ENCODE measurements at regions not wholly inside any gene's neighbourhood (a gene's known extent, or its start where the extent isn't known, plus 50 kb on each side); places are given as distances from the start of the nearest gene placed in this dataset.
A peak's percentile ranks its signal among the peaks of the same experiment; 100 is the strongest.
"Not testable (repeated sequence)": the region's sequence is repeated elsewhere in the genome, so short reads cannot be mapped to it uniquely, and the experiment has no call there.

DNA sequence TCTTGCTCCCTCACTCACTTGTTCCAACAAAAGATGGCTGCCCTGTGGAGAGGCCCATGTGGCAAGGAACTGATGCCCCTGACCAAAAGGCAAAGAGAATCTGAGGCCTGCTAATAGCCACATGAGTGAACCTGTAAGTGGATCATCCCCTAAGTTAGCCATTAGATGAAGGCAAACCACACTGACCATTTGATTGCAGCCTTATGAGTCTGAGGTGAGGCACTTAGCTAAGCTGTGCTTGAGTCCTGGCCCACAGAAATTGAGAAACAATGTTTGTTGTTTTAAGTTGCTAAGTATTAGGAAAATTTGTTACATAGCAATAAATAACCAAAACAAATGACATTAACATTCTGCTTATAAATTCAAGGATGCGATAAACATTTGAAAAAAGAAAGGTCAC, 100.1 kb upstream of the BET1 start:
- DNase-seq (ENCODE audit: low spot score) = no peak

DNA sequence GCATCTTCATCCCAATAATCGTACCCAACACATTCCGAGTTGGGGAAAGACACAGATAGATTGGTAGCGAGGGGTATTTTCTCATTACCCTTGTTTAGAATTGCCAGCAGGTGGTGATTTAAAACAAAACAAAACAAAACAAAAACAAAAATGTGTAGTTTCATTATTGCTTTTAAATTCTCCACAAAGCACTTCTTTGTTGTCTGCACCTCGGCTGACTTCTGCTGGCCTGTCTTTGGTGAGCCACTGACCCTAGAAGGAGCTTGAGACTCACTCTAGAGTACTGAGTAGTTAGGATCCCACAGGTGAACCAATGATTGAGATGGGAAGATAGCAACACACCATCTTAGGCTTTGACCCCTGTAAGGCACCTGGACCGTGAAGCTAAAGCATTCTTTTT, 105.4 kb upstream of the BET1 start:
- DNase-seq (ENCODE audit: low spot score) = no peak

DNA sequence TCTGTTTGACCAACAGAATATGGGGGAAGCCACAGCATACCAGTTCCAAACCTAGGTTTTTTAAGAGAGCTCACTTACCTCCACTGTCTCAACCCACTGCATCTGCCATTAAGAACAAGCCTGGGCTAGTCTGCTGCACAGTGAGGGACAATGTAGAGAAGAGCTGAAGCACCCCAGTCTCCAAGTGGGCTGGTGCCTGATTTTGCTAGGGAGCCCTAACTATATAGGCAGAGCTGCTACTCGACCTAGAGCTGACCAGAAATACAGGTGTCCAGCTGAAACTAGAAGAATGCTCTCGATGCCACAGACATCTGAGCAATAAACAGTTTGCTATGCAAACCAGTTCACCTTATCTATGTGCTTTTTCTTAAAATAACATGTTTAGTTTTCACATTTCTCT, 106.9 kb upstream of the BET1 start:
- DNase-seq (ENCODE audit: low spot score) = no peak

DNA sequence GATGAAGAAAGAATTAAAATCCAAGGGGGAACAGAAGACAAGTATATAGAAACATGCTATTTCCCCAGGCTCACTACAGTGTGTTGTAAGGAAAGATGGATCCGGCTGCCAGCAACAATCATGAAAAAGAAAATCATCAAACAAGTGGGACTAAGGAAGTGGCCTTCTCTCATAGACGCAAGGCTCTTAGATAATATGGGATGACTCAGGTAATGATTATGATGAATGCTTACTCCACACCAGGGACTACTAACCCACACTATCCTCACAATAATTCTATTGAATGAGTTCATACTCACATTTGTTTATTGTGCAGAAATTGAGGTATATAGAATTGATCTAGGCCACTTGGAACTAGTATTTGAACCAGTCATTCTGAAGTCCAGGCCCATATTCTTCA, 111.2 kb upstream of the BET1 start:
- DNase-seq (ENCODE audit: low spot score) = no peak

DNA sequence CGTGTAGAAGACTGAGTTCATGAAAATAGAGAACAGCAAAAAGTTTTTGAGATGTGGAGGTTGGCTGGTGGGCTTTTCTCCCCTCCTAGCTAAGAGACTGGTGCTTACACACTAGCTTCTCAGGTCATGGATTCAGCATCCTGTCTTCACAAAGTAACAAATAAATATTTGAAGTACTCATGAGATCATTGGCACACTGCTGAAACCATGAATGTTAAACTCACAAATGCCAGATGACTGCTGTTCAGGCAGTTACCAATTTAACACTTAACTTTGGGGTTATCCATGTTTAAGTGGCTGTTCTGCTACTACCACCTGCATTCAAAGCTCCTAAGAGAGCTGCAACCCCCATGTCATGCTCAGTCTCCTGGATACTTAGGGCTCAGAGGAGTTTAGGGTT, 119.0 kb upstream of the BET1 start:
- DNase-seq (ENCODE audit: low spot score) = no peak

DNA sequence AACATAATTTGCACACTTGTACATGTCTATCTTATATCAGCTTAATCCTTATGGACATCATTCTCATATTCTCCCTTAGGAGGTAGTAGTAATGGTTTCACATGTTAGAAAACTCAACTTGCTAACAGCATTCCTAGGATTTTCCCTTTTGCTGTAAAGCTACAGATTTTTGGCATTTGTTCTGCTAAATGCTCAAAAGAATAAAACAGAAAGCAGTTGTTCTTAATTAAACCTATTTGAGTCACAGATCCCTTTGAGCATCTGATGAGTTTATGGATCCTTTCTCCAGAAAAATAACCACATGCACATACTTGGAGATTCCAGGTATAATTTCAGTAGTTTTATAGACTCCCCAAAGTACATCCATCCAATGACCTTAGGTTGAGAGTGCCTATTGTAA, 122.9 kb upstream of the BET1 start:
- no peak for DNase-seq (ENCODE audit: low spot score)

DNA sequence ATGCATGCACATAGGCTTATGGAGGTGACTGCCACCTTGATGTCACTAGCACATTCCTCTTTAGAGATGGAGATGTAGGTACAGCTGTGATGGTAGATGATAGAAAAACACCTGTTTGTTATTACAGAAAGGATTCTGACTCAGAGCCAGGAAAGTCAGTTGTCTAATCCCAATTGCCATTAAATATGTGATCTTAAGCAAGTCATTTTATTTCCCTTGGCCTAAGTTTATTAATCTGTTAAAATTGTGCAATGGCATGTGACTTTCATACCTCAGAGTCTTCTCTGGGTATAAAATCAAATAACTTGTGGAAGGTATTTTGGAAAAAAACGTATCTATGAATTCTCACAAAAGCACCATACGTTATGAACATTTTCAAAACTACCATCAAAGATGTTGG, 123.9 kb upstream of the BET1 start:
- no peak for DNase-seq (ENCODE audit: low spot score)

DNA sequence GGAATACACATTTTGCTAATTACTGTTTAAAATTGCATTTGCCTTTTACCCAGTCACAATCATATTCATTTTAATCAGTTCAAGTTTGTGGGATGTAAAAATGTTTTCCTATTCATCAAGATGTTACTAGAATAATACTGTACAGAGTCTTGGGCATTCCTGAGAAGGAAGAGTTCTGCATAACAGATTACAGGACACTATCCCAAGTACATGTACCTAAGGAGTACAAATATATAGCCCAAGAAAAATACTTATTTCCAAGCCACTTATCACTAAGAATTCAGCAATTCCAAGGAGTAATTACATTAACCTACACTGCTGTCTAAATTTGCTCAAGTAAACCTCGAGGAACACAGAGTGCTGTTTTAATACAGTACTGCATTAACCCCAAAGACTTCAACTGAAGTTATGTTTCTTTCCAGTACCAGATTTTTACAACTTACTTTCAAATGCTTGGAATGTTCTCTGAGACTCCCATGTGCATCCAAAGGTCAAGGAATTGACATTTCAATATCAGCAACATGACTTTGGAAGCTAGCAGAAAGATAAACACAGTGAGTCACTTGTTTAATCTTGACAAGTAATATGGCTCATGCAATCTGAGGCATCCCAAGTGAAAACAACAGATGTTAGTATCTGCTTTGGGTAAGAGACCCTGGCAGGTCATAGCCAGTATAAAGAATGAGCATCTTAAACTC, 125.4 kb upstream of the BET1 start:
- DNase-seq (ENCODE audit: low spot score) = peak; percentile 79

DNA sequence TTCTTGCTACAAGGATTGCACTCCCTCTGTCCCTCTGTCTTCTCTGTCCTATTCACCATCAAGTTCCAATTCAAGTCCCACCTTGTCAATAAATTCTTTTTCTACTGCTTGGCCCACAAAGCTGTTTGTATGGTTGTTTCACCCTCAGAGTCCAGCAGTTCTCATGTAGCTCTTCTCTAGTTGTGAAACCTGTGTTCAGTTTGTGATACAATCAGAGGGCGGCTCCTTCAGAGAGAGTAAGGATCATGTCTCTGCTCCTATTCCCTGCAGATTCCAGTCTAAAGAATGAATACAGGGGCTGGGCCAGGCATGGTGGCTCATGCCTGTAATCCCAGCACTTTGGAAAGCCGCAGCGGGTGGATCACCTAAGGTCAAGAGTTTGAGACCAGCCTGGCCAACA, 126.6 kb upstream of the BET1 start:
- no peak for DNase-seq (ENCODE audit: low spot score)

DNA sequence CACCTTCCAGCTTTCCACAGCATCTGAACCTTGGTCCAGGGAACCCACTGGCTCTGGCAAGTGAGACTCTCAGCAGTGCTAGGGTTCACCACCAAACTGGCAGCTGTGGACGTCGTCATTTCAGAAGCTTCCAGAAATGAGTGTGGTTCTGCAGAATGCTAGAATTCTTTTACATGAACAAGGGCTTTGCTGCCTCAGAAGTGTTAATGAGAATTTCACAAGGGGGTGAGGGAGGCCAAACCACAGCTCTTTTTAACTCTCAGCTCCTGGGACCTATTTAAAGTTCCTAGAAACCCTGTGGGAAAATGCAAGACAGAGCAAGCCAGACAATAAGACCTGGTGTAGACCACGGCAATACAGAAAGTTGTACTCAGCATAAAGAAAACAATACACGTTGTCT, 129.3 kb upstream of the BET1 start:
- DNase-seq (ENCODE audit: low spot score) = no peak

DNA sequence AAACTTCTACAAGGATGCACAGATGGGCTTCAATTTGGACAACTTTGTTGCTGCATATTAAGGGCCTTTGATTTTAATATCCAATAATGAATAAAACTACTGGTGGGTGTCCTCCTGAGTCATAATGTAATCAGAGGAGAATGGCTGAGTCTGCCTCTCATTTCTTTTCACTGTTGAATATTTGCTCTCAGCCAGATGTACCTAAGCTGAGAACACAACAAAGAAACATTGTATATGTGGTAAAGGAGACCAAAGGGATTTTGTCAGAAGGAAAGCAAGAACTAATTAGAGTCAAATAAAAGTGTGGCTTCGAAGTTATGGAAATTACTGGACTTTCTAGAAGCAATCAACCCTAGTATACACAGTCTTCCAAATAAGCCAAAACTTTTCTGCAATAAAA, 131.0 kb upstream of the BET1 start:
- no peak for DNase-seq (ENCODE audit: low spot score)

DNA sequence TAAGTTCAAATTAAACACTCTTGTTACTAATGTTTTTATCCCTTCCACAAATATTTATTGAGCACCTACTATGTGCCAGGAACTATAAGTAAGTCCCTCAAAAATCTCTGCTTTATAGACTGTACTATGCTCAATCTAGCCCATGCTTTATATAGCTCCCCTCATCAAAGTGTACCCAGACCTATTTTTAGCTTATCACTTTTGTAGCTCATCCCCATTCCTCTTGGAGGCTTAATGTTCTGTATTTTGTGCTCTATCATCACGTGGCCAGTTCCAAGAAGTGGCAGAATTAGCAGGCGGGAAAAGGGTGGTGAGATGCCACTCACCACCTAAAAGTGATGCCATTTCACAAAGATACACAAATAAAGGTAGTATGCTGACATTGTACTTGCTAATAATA, 138.1 kb upstream of the BET1 start:
- no peak for DNase-seq (ENCODE audit: low spot score)

DNA sequence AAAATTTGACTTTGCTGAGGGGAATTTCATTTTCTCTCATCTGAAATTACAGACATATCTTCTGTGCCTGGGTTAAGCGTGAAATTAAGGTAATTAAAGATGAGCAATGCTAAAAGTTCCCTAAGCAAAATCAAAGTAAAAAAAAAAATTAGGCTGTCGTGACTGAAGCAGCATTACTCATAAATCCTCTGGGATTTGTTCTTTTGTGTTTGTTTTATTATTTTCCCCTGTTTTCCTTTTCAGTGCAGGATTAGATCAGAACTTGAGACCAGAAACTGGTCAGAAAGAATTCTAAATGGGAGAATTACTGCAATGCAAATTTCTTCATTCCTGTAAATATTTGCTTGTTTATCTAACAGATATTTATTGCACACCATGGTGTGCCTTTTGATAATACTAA, 141.4 kb upstream of the BET1 start:
- DNase-seq (ENCODE audit: low spot score) = no peak

DNA sequence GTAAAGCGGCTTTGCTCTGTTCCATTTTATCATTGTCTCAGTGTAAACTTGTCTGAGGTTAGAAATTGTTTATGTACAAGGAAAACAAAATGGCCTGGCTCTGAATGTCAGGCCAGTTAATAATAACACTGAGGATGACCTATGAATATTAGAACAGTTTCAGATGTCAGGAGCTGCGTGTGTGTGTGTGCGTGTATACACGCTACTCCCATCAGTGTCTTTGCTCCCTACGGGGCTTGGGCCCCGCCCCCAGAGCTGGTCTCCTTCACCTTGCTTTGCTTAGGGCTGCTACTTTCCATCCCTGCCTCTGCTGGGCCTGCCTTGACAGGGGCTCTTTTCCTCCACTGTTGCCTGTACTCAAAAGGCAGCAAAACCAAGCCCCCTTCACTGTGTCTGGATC, 142.3 kb upstream of the BET1 start:
- DNase-seq (ENCODE audit: low spot score) = no peak

DNA sequence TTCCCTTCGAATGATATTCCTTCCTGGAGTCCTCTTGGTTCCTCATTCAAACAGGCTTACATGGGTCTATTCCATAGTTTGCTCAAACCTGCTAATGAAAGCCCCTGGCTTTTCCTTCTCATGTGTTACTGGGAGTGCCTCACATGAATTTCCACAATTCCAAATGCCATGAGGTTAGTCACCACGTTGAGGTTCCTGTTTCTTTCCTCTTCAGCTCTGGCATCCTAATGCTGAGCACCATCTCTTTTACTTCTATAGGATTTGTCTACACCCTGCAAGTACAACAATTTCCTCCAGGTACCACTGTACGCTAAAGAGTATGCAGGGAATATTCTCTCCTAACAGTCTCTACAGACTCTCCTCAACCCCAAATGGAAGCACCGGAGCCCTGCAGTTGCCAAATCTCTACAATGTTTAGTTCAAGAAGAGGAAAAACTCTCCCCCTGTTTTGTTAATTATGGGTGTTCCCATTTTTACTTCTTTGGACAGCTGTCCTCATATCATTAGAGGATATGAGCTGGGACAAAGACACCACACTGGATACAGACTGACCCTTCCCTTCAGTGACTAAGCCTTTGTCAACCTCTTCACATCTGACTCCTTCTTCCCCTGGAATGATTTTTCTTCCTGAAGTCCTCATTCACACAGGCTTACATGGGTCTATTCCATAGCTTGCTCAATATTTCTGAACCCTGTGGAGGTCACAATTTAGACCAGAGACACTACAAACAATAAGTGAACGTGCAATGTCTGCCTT, 145.8 kb upstream of the BET1 start:
- DNase-seq (ENCODE audit: low spot score) = no peak

DNA sequence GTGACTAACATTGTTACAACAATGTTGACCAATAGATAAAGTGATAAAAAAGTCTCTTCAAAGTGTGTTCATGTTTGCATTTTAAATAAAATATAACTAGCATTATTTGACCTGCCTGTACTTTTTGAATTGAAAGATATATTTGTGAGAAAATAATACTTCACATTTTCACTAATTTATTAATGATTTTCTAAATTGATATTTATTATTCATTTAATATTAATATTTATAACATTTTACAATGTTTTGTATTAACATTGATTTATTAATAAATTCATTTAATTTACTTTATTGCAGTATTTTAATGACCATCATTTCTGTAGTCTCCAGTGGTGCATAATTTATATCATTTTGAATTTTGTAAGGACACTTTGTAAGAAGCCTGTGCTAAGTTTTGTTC, 150.0 kb upstream of the BET1 start:
- DNase-seq (ENCODE audit: low spot score) = no peak

DNA sequence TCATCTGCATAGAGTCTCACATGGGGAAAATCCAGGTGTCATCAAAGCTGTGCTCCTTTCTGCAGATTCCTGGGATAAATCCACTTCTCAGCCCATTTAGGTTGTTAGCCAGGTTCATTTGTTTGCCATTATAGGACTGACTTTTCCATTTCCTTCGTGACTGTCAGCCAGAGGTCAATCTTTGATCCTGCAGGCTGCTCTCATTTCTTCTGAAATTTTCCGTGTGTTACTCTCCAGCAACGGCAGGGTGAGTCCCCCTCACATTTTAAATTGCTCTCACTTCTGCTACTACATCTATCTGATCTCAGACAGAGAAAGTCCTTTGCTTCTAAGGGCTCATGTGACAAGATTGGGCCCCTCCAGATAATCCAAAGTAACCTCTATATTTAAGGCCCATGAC, 150.7 kb upstream of the BET1 start:
- DNase-seq (ENCODE audit: low spot score) = no peak

DNA sequence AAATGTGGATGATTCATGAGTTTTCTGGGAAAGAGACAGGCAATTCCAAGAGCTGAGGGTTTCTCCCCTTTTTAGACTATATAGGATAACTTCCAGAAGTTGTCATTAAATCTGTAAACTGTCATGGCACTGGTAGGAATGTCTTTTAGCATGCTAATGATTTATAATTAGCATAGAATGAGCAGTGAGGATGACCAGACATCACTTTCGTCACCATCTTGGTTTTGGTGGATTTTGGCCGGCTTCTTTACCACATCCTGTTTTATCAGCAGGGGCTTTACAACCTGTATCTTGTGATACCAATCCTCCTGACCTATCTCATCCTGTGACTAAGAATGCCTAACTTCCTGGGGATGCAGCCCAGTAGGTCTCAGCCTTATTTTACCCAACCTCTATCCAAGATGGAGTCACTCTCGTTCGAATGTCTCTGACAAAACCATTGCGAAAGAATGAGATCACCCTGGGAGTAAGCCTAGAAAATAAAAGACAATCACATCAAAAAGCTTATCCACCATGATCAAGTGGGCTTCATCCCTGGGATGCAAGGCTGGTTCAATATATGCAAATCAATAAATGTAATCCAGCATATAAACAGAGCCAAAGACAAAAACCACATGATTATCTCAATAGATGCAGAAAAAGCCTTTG, 153.6 kb upstream of the BET1 start:
- not testable (repeated sequence) for DNase-seq (ENCODE audit: low spot score)

DNA sequence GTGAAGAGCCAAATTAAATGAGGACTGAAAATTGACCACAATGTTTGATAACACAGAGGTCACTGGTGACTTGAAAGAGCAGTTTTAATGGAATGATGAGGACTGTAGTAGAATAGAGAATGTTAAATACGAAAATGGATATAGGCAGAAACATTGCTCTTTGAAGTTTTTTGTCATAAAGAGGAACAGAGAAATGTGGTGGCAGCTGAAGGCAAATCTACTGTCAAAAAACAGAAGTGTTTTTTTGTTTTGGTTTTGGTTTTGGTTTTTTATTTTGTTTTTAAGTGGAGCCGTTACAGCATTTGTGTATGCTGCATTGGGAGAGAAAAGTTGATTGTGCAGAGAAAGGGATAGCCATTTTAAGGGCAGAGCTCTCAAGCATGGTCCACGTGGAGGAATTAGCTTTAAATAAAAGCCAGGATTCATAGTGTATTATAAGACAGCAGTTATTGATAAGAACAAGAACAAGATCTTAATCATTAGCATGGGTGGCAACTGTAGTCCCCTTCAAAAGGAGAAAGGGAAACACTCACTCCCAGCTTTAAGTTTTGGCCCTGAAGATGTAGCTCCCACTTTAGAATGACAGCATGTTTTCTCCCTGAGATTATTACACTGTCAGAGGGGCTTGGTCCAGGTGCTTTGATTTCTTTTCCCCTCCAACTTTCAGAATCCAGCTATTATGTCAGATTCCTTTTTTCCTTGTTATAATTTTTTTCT, 156.7 kb upstream of the BET1 start:
- DNase-seq (ENCODE audit: low spot score) = no peak

DNA sequence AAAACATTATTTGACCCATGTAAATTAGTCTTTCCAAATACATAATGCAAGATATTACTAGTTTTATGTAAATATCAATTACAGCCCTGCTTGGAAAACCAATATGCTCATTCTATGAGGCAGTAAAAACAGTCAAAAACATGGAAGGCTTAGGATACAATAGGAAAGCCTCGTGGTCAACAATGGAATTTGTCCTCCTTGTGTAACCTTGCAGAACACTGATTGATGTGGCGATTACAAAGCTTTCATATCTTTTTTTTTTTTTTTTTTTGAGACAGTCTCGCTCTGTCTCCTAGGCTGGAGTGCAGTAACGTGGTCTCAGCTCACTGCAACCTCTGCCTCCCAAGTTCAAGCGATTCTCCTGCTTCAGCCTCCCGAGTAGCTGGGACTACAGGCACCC, 157.3 kb upstream of the BET1 start:
- DNase-seq (ENCODE audit: low spot score) = no peak

DNA sequence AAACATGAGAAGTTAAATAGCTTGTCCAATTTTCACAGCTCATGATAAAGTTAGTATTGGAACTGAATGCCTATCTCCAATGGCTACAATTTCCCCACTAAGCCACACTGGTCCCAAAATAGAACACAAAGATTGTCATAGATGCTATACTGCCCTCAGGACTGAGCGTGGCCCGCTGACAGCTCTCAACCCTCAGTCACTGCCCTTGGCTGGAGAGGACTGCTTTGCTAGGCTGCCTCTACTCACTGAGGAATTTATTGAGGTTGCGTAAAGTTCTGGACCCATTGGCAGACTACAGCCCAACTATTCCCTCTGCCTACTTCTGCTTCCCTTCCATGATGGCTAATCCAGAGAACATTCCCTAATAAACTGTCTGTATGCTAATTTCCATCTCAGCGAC, 165.5 kb upstream of the BET1 start:
- DNase-seq (ENCODE audit: low spot score) = no peak

DNA sequence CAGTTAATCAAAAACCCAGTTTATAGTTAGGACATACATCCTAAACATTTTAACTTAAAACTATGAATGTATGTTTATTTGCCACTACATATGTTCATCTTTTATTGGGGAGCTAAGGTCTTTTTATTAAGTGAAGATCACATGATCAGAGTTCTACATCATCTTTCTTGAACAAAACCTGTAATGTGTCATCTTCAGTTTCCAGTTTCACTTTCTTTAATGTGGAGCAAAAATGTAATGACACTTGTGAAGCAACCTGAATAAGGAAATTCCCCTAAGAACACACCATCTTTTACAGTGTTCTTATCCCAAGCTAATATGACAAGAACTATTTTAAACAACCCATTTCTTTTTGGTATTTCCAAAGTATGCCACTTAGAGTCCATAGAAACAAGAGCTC, 166.7 kb upstream of the BET1 start:
- no peak for DNase-seq (ENCODE audit: low spot score)

DNA sequence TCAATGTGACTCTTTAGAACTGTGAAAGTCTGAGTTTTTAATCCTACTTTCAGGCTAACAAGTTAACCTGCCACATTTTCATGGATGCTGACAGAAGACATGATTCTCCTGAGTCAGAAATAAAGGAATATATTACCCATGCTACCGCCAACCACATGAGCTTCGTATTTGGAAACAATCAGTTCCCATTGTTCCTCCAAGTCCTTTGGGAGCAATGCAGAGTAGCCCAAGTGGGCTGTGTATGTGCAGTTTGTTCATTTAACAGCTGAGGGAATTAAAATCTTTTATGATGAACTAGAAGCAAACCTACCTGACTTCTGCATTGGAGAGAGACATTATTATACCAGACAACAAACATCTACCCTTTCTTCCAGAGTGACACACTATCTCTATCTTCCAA, 169.3 kb upstream of the BET1 start:
- no peak for DNase-seq (ENCODE audit: low spot score)

Measured in umbilical cord (tissue), 1 donor.